ENCODE measurements at regions not wholly inside any gene's neighbourhood (a gene's known extent, or its start where the extent isn't known, plus 50 kb on each side); places are given as distances from the start of the nearest gene placed in this dataset.

DNA sequence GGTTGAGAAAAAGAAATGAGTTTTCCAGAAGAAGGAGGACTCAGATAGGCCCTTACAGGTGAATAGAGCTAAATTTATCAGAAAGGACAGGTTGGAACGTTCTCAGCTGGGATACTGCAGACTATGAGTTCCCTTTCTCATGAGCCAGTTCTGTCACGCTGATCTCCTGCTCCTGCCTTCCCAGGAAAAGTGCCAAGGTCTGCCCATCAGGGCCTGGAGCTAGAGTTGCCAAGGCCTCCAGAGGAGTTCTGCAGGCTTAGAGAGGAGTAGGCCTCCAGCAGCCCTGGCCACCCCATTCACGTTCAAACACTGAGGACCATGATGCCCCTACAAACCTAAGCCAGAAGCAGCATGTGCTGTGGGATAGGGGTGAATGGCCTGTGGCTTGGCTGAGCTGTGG, 126.8 kb upstream of the TNR start:
- H3K9me3 ChIP-seq: no peaks in the 10 kb centered on the region
- ATAC-seq (ENCODE audit: insufficient number of reproducible peaks, low FRiP score, low read depth): no peak
- TF ChIP-seq, protein P1, sequence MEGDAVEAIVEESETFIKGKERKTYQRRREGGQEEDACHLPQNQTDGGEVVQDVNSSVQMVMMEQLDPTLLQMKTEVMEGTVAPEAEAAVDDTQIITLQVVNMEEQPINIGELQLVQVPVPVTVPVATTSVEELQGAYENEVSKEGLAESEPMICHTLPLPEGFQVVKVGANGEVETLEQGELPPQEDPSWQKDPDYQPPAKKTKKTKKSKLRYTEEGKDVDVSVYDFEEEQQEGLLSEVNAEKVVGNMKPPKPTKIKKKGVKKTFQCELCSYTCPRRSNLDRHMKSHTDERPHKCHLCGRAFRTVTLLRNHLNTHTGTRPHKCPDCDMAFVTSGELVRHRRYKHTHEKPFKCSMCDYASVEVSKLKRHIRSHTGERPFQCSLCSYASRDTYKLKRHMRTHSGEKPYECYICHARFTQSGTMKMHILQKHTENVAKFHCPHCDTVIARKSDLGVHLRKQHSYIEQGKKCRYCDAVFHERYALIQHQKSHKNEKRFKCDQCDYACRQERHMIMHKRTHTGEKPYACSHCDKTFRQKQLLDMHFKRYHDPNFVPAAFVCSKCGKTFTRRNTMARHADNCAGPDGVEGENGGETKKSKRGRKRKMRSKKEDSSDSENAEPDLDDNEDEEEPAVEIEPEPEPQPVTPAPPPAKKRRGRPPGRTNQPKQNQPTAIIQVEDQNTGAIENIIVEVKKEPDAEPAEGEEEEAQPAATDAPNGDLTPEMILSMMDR (IDR thresholded peaks at IDR 0.05): no peak

DNA sequence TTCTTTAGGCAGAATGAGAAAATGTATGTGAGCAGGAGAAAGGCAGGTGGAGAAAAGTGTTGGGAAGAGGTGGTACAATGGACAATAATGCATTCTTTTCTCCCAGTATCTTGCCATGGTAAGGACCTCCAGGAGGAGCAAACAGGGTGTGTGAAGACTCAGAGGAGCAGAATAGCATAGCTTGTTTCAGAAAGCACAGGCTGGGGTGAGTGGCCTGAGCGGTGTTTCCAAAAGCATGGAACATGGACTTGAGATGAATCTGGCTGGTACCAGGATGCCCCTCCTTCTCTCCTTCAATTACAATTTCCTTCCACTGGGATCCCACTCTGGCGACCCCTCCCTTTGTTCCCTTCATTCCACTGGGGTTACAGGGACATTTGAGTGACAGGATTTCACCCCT, 123.4 kb upstream of the TNR start:
- DNase-seq (ENCODE audit: low spot score) (no peak), ATAC-seq (ENCODE audit: insufficient number of reproducible peaks, low FRiP score, low read depth) (no peak)
- H3K4me3 ChIP-seq: no peak overlapping the region
- no peaks in the 10 kb centered on the region for H3K27me3 ChIP-seq (replicated peaks; ENCODE audit: insufficient read depth)
- H3K9me3 ChIP-seq: no peaks in the 10 kb centered on the region
- TF ChIP-seq, protein P1 (IDR thresholded peaks at IDR 0.05): no peak
- H3K27ac ChIP-seq: no peak overlapping the region
- peaks cover 0 to 14% of the 10 kb centered on the region in 2 donors for H3K4me1 ChIP-seq (ENCODE audit: control insufficient read depth in 1 of 2, low read depth in 2 of 2)
- no peaks in the 10 kb centered on the region for H3K36me3 ChIP-seq

More for the DNA sequence above, 126.8 kb upstream of the TNR start:
- Histone ChIP-seq H3K36me3 (no peaks in the 10 kb centered on the region), H3K27me3 (replicated peaks; ENCODE audit: insufficient read depth) (no peaks in the 10 kb centered on the region), H3K4me1 (ENCODE audit: control insufficient read depth in 1 of 2, low read depth in 2 of 2) (peaks cover 0 to 27% of the 10 kb centered on the region in 2 donors), H3K27ac (no peak overlapping the region), H3K4me3 (no peak overlapping the region)
- no peak for DNase-seq (ENCODE audit: low spot score)

DNA sequence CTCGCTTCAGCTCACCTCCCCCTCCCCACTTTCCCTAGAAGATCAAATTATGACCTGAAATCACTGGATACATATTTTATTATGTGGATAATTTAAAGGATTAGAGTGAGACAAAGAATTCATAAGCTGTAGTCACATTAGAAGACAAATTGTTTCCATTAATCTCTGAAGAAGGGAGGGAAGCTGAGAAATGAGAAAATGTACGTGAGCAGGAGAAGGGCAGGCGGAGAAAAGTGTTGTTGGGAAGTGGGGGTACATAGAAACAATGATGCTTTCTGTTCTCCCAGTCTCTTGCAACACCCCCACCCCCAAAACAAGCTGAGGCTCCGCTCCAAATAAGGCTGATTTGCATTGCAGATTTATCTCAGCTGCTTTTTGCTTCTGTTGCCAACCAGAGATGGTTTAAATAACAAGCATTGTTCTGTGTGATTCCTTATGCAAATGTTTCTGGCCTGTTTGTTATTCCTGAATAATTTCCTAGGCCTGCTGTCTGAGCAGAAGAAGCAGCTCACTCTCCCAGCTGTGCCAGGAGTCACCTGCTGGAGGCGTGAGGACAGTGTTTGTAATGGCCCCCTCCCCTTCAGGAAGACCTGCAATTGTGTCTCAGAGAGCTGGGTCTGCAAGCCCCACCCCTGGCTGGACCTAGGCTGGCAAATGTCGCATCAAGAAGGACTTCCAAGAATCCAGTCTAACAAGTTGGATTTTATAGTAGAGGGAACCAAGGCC, 121.8 kb upstream of the TNR start:
- Histone ChIP-seq H3K27ac (no peak overlapping the region), H3K36me3 (no peaks in the 10 kb centered on the region), H3K4me3 (no peak overlapping the region), H3K9me3 (no peaks in the 10 kb centered on the region), H3K27me3 (replicated peaks; ENCODE audit: insufficient read depth) (no peaks in the 10 kb centered on the region), H3K4me1 (ENCODE audit: control insufficient read depth in 1 of 2, low read depth in 2 of 2) (peaks cover 0 to 10% of the 10 kb centered on the region in 2 donors)
- TF ChIP-seq, protein P1 (IDR thresholded peaks at IDR 0.05): no peak
- ATAC-seq (ENCODE audit: insufficient number of reproducible peaks, low FRiP score, low read depth): no peak
- DNase-seq (ENCODE audit: low spot score): no peak

DNA sequence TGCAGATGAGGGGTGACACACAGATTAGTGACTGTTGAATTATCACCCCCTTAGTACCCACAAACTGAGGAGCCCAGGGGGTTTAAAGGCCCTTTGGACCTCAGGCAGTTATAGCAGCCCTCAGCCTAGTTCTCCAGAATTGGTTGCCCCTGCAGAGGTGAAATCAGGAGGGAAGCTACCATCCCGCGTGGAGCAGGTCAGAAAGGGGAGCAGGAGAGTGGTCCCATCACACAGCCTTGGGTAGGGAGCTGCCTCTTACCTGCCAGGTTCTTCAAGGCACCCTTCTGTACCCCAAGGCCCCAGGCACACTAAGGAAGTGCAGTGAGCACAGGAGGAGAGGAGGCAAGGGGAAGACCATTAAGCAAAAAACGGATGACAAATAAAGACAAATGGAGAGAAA, 121.2 kb upstream of the TNR start:
- DNase-seq (ENCODE audit: low spot score) (no peak), ATAC-seq (ENCODE audit: insufficient number of reproducible peaks, low FRiP score, low read depth) (no peak)
- H3K4me1 ChIP-seq (ENCODE audit: control insufficient read depth in 1 of 2, low read depth in 2 of 2): peaks cover 0 to 10% of the 10 kb centered on the region in 2 donors
- no peaks in the 10 kb centered on the region for H3K27me3 ChIP-seq (replicated peaks; ENCODE audit: insufficient read depth)
- no peak overlapping the region for H3K27ac ChIP-seq
- H3K9me3 ChIP-seq: no peaks in the 10 kb centered on the region
- TF ChIP-seq, protein P1 (IDR thresholded peaks at IDR 0.05): no peak
- no peaks in the 10 kb centered on the region for H3K36me3 ChIP-seq
- no peak overlapping the region for H3K4me3 ChIP-seq

DNA sequence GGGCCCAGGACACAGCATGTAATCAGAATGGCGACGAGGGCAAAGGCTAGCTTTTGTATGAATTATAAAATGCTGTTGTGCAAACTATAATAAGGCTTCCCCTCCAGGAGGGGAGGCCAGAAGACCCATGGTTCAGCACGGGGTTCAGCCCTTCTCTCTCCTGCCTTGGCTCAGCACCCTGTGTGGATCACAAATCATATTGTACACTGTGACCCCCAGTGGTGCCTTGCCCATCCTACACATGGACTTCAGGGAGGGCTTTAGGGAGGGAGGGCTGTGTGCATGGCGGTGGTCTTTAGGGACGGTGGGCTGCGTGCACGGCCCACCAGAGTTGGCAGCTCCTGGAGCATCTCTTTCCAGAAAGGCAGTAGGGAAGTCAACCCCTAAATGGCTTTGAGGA, 120.8 kb upstream of the TNR start:
- Histone ChIP-seq H3K4me1 (ENCODE audit: control insufficient read depth in 1 of 2, low read depth in 2 of 2) (peaks cover 0 to 10% of the 10 kb centered on the region in 2 donors), H3K36me3 (no peaks in the 10 kb centered on the region), H3K9me3 (no peaks in the 10 kb centered on the region), H3K27me3 (replicated peaks; ENCODE audit: insufficient read depth) (no peaks in the 10 kb centered on the region), H3K4me3 (no peak overlapping the region), H3K27ac (no peak overlapping the region)
- DNase-seq (ENCODE audit: low spot score) (no peak), ATAC-seq (ENCODE audit: insufficient number of reproducible peaks, low FRiP score, low read depth) (no peak)
- TF ChIP-seq, protein P1 (IDR thresholded peaks at IDR 0.05): no peak

All from thoracic aorta (tissue), 2 donors.